ENCODE measurements at regions not wholly inside any gene's neighbourhood (a gene's known extent, or its start where the extent isn't known, plus 50 kb on each side); places are given as distances from the start of the nearest gene placed in this dataset.

DNA sequence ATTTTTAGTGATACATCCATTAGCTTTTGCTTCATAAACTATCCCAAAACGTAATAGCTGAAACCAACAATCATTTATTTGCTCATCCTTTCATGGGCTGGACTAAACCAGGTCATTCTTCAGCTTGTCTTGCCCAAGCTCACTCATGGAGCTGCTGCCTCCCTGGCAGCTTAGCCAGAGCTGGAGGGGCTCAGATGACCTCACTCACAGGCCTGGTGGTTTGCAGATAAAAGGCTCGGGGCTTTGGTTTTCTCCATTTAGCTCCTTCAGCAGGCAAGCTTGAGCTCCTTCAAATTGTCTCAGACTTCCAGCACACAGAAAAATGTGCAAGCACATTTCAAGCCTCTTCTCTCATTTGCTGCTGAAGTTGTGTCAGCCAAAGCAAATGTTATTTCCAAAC, 139.1 kb downstream of the BTBD3 start:
- TF ChIP-seq, protein P1, sequence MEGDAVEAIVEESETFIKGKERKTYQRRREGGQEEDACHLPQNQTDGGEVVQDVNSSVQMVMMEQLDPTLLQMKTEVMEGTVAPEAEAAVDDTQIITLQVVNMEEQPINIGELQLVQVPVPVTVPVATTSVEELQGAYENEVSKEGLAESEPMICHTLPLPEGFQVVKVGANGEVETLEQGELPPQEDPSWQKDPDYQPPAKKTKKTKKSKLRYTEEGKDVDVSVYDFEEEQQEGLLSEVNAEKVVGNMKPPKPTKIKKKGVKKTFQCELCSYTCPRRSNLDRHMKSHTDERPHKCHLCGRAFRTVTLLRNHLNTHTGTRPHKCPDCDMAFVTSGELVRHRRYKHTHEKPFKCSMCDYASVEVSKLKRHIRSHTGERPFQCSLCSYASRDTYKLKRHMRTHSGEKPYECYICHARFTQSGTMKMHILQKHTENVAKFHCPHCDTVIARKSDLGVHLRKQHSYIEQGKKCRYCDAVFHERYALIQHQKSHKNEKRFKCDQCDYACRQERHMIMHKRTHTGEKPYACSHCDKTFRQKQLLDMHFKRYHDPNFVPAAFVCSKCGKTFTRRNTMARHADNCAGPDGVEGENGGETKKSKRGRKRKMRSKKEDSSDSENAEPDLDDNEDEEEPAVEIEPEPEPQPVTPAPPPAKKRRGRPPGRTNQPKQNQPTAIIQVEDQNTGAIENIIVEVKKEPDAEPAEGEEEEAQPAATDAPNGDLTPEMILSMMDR (IDR thresholded peaks at IDR 0.05; ENCODE audit: low read depth, low read length, missing input control): no peak
- TF ChIP-seq FOXA1 (IDR thresholded peaks at IDR 0.05) (no peak), RAD21 (IDR thresholded peaks at IDR 0.05) (no peak), EGR1 (IDR thresholded peaks at IDR 0.05; ENCODE audit: low read depth in 2 of 2) (no peak), GABPA (IDR thresholded peaks at IDR 0.05 in 1 of 2, conservative IDR thresholded peaks at IDR 0.05 in 1 of 2) (no peak), SP1 (IDR thresholded peaks at IDR 0.05) (no peak), NR2F2 (IDR thresholded peaks at IDR 0.05) (no peak), TAF1 (conservative IDR thresholded peaks at IDR 0.05) (no peak), FOXA2 (IDR thresholded peaks at IDR 0.05) (no peak), JUND (IDR thresholded peaks at IDR 0.05) (no peak), YY1 (IDR thresholded peaks at IDR 0.05) (no peak)
- TF ChIP-seq, protein P2, sequence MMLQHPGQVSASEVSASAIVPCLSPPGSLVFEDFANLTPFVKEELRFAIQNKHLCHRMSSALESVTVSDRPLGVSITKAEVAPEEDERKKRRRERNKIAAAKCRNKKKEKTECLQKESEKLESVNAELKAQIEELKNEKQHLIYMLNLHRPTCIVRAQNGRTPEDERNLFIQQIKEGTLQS (IDR thresholded peaks at IDR 0.05): no peak
- TF ChIP-seq, protein P3, sequence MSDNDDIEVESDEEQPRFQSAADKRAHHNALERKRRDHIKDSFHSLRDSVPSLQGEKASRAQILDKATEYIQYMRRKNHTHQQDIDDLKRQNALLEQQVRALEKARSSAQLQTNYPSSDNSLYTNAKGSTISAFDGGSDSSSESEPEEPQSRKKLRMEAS (IDR thresholded peaks at IDR 0.05): no peak
- TF ChIP-seq, protein P4, sequence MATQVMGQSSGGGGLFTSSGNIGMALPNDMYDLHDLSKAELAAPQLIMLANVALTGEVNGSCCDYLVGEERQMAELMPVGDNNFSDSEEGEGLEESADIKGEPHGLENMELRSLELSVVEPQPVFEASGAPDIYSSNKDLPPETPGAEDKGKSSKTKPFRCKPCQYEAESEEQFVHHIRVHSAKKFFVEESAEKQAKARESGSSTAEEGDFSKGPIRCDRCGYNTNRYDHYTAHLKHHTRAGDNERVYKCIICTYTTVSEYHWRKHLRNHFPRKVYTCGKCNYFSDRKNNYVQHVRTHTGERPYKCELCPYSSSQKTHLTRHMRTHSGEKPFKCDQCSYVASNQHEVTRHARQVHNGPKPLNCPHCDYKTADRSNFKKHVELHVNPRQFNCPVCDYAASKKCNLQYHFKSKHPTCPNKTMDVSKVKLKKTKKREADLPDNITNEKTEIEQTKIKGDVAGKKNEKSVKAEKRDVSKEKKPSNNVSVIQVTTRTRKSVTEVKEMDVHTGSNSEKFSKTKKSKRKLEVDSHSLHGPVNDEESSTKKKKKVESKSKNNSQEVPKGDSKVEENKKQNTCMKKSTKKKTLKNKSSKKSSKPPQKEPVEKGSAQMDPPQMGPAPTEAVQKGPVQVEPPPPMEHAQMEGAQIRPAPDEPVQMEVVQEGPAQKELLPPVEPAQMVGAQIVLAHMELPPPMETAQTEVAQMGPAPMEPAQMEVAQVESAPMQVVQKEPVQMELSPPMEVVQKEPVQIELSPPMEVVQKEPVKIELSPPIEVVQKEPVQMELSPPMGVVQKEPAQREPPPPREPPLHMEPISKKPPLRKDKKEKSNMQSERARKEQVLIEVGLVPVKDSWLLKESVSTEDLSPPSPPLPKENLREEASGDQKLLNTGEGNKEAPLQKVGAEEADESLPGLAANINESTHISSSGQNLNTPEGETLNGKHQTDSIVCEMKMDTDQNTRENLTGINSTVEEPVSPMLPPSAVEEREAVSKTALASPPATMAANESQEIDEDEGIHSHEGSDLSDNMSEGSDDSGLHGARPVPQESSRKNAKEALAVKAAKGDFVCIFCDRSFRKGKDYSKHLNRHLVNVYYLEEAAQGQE (IDR thresholded peaks at IDR 0.05): no peak
